Thoracic aorta (tissue), 2 donors: ENCODE measurements at regions not wholly inside any gene's neighbourhood (a gene's known extent, or its start where the extent isn't known, plus 50 kb on each side); places are given as distances from the start of the nearest gene placed in this dataset.

Source experiments
- ATAC-seq: fragments of 150-250 bp; one replicate; pipeline ENCODE4 v1.8.0; 2017; ENCODE audit warnings: low read depth; ENCODE audit not compliant: insufficient number of reproducible peaks, low FRiP score
- DNase-seq: peaks from one replicate; pipeline ENCODE4 v3.0.0-alpha.2; 2020; ENCODE audit warnings: low spot score
- H3K27ac ChIP-seq, 2 donors: fragments of 200-600 bp; sonication (generic); 1 replicate in 1 of 2; 2 replicates in 1 of 2; pipeline ENCODE4 v1.5.1; 2016; ENCODE audit warnings: mild to moderate bottlenecking in 2 of 2, moderate library complexity in 2 of 2
- H3K27me3 ChIP-seq: fragments of 200-600 bp; sonication (generic); replicated peaks from 2 replicates; pipeline ENCODE4 v1.6.0; 2016; ENCODE audit warnings: mild to moderate bottlenecking; ENCODE audit not compliant: insufficient read depth
- H3K36me3 ChIP-seq: fragments of 200-600 bp; sonication (generic); one replicate; pipeline ENCODE4 v1.5.1; 2016
- H3K4me1 ChIP-seq, 2 donors: fragments of 200-600 bp; sonication (generic); 1 replicate in 1 of 2; 2 replicates in 1 of 2; pipeline versions ENCODE4 v1.5.1 to v1.6.0; 2016; ENCODE audit warnings: low read depth in 2 of 2, mild to moderate bottlenecking in 1 of 2; ENCODE audit not compliant: control insufficient read depth in 1 of 2
- H3K4me3 ChIP-seq: fragments of 200-600 bp; sonication (generic); 2 replicates; pipeline ENCODE4 v1.5.1; 2016; ENCODE audit warnings: mild to moderate bottlenecking
- H3K9me3 ChIP-seq: fragments of 200-600 bp; sonication (generic); 2 replicates; pipeline ENCODE4 v1.5.1; 2016
- TF ChIP-seq, protein P1 (sequence below): fragments of 200-600 bp; sonication (generic); IDR thresholded peaks from one replicate; pipeline ENCODE4 v1.5.1; 2019; ENCODE audit warnings: antibody characterized with exemption

DNA sequence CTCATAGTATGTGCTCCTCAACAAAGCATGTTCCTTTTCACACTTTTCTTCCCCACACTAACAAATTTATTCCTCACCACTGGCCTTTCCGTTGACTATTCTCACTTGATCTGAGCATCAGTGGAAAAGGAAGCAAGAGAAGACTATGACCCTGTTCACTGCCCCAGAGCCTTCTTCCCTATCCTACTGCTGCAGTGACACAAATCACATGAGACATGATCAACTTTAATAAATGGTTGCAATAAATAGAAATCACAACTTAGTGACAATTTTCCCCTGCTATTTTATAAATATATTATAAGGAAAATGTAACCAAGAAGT is 438.7 kb upstream of the SOX9 start:
- Histone ChIP-seq H3K27ac (no peak overlapping the region), H3K4me1 (no peaks in the 10 kb centered on the region), H3K4me3 (no peak overlapping the region), H3K36me3 (no peaks in the 10 kb centered on the region), H3K9me3 (no peaks in the 10 kb centered on the region), H3K27me3 (no peaks in the 10 kb centered on the region)
- TF ChIP-seq, protein P1, sequence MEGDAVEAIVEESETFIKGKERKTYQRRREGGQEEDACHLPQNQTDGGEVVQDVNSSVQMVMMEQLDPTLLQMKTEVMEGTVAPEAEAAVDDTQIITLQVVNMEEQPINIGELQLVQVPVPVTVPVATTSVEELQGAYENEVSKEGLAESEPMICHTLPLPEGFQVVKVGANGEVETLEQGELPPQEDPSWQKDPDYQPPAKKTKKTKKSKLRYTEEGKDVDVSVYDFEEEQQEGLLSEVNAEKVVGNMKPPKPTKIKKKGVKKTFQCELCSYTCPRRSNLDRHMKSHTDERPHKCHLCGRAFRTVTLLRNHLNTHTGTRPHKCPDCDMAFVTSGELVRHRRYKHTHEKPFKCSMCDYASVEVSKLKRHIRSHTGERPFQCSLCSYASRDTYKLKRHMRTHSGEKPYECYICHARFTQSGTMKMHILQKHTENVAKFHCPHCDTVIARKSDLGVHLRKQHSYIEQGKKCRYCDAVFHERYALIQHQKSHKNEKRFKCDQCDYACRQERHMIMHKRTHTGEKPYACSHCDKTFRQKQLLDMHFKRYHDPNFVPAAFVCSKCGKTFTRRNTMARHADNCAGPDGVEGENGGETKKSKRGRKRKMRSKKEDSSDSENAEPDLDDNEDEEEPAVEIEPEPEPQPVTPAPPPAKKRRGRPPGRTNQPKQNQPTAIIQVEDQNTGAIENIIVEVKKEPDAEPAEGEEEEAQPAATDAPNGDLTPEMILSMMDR = no peak
- DNase-seq (no peak), ATAC-seq (no peak)

DNA sequence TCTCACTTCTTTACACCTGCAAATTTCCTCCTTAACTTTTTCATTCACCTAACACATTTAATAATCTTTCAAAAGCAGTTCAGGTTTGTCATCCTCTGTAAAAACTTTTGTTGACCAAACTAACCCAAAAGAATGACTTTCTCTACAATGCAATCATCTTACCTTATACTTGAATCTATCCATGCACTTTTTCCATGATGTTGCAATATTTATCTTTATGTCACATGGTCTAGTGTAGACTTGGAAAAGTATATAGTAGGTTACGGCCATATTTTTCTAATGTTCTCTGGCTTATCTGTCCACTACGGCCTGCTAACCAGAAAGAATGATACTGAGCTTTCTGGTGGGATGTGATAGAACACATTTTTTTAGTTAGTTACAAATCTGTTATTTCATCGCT is 431.0 kb upstream of the SOX9 start:
- Histone ChIP-seq H3K4me1 (no peaks in the 10 kb centered on the region), H3K27me3 (no peaks in the 10 kb centered on the region), H3K9me3 (no peaks in the 10 kb centered on the region), H3K36me3 (no peaks in the 10 kb centered on the region), H3K27ac (no peak overlapping the region), H3K4me3 (no peak overlapping the region)
- TF ChIP-seq, protein P1 = no peak
- no peak for ATAC-seq
- no peak for DNase-seq

DNA sequence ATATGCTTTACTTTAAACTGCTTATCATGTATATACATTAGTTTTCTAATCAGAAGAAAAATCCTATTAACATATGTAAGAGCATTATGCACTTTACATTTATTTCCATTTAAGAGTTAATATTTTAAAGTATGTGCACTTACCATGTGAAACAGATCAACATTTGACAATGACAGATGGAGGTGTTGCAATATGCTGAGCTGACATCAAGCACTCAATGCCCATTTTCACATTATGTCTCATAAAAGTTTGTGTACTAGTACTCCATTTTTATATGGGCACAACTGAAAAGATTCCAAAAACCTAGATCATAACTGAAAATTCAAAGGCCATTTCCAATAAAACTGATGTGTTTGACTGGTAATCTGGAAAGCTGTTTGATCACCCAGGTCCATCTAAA is 420.9 kb upstream of the SOX9 start:
- Histone ChIP-seq H3K36me3 (no peaks in the 10 kb centered on the region), H3K4me1 (no peaks in the 10 kb centered on the region), H3K27me3 (no peaks in the 10 kb centered on the region), H3K9me3 (no peaks in the 10 kb centered on the region), H3K4me3 (no peak overlapping the region), H3K27ac (no peak overlapping the region)
- DNase-seq (no peak), ATAC-seq (no peak)
- TF ChIP-seq, protein P1 = no peak

DNA sequence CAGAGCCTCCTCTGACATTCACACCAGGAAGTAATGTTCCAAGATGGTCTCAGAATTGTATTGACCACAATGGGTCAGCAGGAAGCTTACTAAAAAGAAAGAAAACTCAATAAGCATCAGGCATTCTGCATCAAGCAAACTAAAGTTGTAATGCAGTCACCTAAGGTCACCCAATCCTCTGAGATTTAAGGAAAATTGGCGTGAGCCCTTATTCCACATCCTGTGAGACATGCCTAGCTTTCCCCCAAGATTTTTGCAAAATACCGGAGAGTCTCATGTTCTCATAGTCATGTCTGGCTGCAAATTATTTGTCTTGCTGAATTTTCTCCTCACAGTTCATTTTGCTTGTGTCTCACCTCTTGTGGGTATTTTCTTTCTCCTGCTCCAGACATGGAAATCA is 417.1 kb upstream of the SOX9 start:
- TF ChIP-seq, protein P1 = no peak
- no peak for ATAC-seq

DNA sequence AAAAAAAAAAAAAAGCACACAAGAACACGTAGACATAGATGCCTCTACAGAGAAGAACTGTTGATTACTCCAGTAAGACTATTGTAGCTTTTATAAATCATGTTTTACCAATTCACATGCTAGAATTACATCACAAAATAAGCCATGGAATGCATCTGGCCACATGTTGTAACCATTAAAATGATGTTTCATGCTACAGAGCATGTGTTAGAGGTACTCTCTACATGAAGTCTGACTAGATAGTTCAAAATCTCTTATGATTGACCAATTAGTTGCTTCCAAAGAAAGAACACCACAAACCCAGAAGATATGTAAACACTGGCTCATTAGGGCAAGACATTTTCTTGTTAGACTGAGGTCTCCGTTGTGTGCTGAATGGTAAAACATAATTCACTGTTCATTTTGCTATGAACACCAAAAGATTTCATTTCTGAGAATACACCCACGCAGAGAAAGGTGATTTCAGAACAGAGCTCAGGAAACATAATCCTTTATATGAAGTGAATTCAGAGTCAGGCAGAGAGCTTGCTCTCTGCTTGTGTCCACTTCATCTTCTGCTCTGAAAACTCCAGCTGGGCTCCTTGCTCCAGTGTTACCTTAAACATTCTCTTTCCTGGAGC is 411.4 kb upstream of the SOX9 start:
- no peak overlapping the region for H3K27ac ChIP-seq
- no peaks in the 10 kb centered on the region for H3K36me3 ChIP-seq
- H3K27me3 ChIP-seq = no peaks in the 10 kb centered on the region
- no peak overlapping the region for H3K4me3 ChIP-seq
- H3K4me1 ChIP-seq = no peaks in the 10 kb centered on the region
- ATAC-seq = no peak
- TF ChIP-seq, protein P1 = no peak
- H3K9me3 ChIP-seq = no peaks in the 10 kb centered on the region
- DNase-seq = no peak

More for the DNA sequence above, 417.1 kb upstream of the SOX9 start:
- no peaks in the 10 kb centered on the region for H3K36me3 ChIP-seq
- no peaks in the 10 kb centered on the region for H3K27me3 ChIP-seq
- no peaks in the 10 kb centered on the region for H3K9me3 ChIP-seq
- H3K4me3 ChIP-seq = no peak overlapping the region
- H3K27ac ChIP-seq = no peak overlapping the region
- DNase-seq = no peak
- no peaks in the 10 kb centered on the region for H3K4me1 ChIP-seq
